GM13976 (cell line): ENCODE measurements at regions not wholly inside any gene's neighbourhood (a gene's known extent, or its start where the extent isn't known, plus 50 kb on each side); places are given as distances from the start of the nearest gene placed in this dataset.
"Not testable (repeated sequence)": the region's sequence is repeated elsewhere in the genome, so short reads cannot be mapped to it uniquely, and the experiment has no call there.

Experiments
- DNase-seq: peaks from one replicate; pipeline ENCODE4 v3.0.0; 2012; ENCODE audit warnings: low spot score
- CTCF ChIP-seq: IDR thresholded peaks from 2 replicates; pipeline ENCODE4 v1.5.1; 2012; ENCODE audit warnings: borderline replicate concordance, mild to moderate bottlenecking; ENCODE audit not compliant: insufficient read depth; ENCODE audit errors: extremely low read depth, missing control alignments, control extremely low read depth
- in situ Hi-C: fragments of 300-500 bp; cut with MboI; formaldehyde crosslinking; loops from one replicate; pipeline ENCODE4 v1.12.0; 2022; ENCODE audit warnings: low sequenced_read_pairs, mixed read lengths, inconsistent platforms; ENCODE audit not compliant: unreplicated experiment

- DNase-seq, result peak; percentile 35
- TF ChIP-seq CTCF, result no peak
- in situ Hi-C loops, result no loop called here
These were observed 84.8 kb upstream of the ATP1A1 start for GRCh38 chr1:116288201-116288598.

DNA sequence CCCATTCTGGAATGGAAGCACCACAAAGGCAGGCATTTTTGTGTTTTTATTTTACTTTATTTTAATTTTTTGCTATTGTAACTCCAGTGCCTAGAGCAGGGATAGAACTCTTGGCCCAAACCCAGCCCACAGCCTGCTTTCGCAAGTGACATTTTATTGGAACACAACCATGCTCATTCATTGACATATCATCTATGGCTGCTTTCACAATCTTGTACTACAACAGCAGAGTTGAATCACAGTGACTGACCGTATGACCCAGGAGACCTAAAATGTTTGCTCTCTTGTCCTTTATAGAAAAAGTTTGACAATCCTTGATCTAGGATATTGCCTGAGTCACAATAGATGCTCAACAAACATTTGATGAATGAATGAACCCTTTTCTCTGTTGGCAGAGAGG is 83.9 kb upstream of the ATP1A1 start:
- no peak for DNase-seq
- no peak for TF ChIP-seq CTCF
- in situ Hi-C loops, result no loop called here

- DNase-seq, result no peak
- in situ Hi-C loops, result no loop called here
- no peak for TF ChIP-seq CTCF
These were observed 82.8 kb upstream of the ATP1A1 start for GRCh38 chr1:116290085-116290705.

DNA sequence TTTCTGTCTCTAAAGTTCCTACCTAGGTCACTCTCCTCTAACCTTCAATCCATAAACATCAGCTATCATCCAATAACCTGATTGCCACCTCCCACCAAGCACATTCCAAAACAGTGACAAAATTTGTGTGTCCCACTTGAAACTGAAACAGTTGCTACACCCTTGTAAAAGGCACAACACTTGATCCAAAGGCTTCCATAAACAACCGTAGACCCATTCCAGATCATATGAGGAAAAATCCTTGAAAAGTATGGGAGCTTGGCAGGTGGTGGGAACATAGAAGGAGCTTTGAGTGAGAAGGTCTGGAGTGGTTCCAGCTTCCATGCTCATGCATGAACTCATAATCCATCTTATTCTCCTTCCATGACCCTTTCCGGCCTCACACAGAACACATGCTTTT is 82.0 kb upstream of the ATP1A1 start:
- in situ Hi-C loops, result no loop called here
- no peak for TF ChIP-seq CTCF
- DNase-seq, result no peak

GRCh38 chr1:116292929-116293725 is 79.9 kb upstream of the ATP1A1 start:
- in situ Hi-C loops, result no loop called here
- no peak for TF ChIP-seq CTCF
- DNase-seq, result no peak

DNA sequence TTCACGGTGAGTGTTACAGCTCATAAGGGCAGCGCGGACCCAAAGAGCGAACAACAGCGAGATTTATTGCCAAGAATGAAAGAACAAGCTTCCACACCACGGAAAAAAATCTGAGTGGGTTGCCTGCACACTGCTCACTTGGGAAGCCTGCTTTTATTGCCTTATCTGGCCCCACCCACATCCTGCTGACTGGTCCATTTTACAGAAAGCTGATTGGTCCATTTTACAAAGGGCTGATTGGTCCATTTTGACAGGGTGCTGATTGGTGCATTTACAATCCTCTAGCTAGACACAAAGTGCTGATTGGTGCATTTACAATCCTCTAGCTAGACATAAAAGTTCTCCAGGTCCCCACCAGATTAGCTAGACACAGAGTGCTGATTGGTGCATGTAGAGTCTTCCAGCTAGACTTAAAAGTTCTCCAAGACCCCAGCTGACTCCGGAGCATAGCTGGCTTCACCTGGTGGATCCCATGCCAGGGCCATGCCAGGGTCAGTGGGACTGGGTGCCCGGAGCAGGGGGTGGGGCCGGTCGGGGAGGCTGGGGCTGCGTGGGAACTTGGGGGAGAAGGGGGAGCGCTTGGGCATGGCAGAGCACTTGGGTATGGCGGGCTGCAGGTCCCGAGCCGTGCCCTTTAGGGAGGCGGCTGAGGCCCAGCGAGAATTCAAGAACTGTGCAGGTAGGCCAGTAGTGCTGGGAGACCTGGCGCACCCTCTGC is 75.4 kb upstream of the ATP1A1 start:
- in situ Hi-C loops, result no loop called here
- DNase-seq, result no peak
- no peak for TF ChIP-seq CTCF

GRCh38 chr1:116298213-116298579 is 74.8 kb upstream of the ATP1A1 start:
- DNase-seq, in situ Hi-C loops: not testable (repeated sequence)
